Fibroblast of lung (primary cell): ENCODE measurements at regions not wholly inside any gene's neighbourhood (a gene's known extent, or its start where the extent isn't known, plus 50 kb on each side); places are given as distances from the start of the nearest gene placed in this dataset.

Source experiments
- CTCF ChIP-seq, 2 donors: IDR thresholded peaks in 1 of 2; conservative IDR thresholded peaks in 1 of 2; 1 replicate in 1 of 2; 2 replicates in 1 of 2; pipeline ENCODE4 v1.5.1; 2011 to 2012; ENCODE audit warnings: low read length in 2 of 2, control low read depth in 1 of 2, inconsistent platforms in 1 of 2, low read depth in 1 of 2, mild to moderate bottlenecking in 1 of 2
- EZH2 ChIP-seq: IDR thresholded peaks from 2 replicates; pipeline ENCODE4 v1.5.1; 2012; ENCODE audit warnings: low read length, control low read depth, mild to moderate bottlenecking; ENCODE audit errors: missing control alignments

- TF ChIP-seq CTCF (conservative IDR thresholded peaks at IDR 0.05 in 1 of 2, IDR thresholded peaks at IDR 0.05 in 1 of 2; ENCODE audit: low read depth in 1 of 2, low read length in 2 of 2) (no peak), EZH2 (no peak)
Observed at GRCh38 chr15:61410662-61411061, 181.6 kb upstream of the RORA start.
